AG08396 (cell line): ENCODE measurements at regions not wholly inside any gene's neighbourhood (a gene's known extent, or its start where the extent isn't known, plus 50 kb on each side); places are given as distances from the start of the nearest gene placed in this dataset.
A peak's percentile ranks its signal among the peaks of the same experiment; 100 is the strongest.
"Not testable (repeated sequence)": the region's sequence is repeated elsewhere in the genome, so short reads cannot be mapped to it uniquely, and the experiment has no call there.

ENCODE experiments used
- DNase-seq: peaks from one replicate; pipeline ENCODE4 v3.0.0; 2012; ENCODE audit warnings: low spot score, mixed read lengths

GRCh38 chr3:72535772-72536171, 312.5 kb downstream of the SHQ1 start:
- DNase-seq, result no peak

GRCh38 chr3:72533591-72534473, 314.4 kb downstream of the SHQ1 start:
- DNase-seq, result no peak

GRCh38 chr3:72530426-72530825, 317.8 kb downstream of the SHQ1 start:
- no peak for DNase-seq

GRCh38 chr3:72529081-72529480, 319.2 kb downstream of the SHQ1 start:
- DNase-seq, result no peak

- DNase-seq, result no peak
These were observed 324.7 kb downstream of the SHQ1 start for GRCh38 chr3:72523429-72524151.

GRCh38 chr3:72520690-72521308, 327.4 kb downstream of the SHQ1 start:
- DNase-seq, result no peak

GRCh38 chr3:72519946-72520604, 328.2 kb downstream of the SHQ1 start:
- no peak for DNase-seq

GRCh38 chr3:72517921-72518424, 330.3 kb downstream of the SHQ1 start:
- DNase-seq, result no peak

- no peak for DNase-seq
These were observed 330.9 kb downstream of the SHQ1 start for GRCh38 chr3:72517336-72517735.

- no peak for DNase-seq
These were observed 331.9 kb downstream of the SHQ1 start for GRCh38 chr3:72516361-72516760.

- DNase-seq, result no peak
These were observed 332.3 kb downstream of the SHQ1 start for GRCh38 chr3:72515941-72516340.

GRCh38 chr3:72515281-72515680, 333.0 kb downstream of the SHQ1 start:
- no peak for DNase-seq

- no peak for DNase-seq
These were observed 338.0 kb downstream of the SHQ1 start for GRCh38 chr3:72510247-72510646.

- no peak for DNase-seq
These were observed 342.5 kb downstream of the SHQ1 start for GRCh38 chr3:72505539-72506405.

GRCh38 chr3:72497501-72497900, 350.7 kb downstream of the SHQ1 start:
- not testable (repeated sequence) for DNase-seq

GRCh38 chr3:72496051-72496670, 352.1 kb downstream of the SHQ1 start:
- no peak for DNase-seq

GRCh38 chr3:72494626-72495025, 353.6 kb downstream of the SHQ1 start:
- DNase-seq, result peak; percentile 19

GRCh38 chr3:72494130-72494529, 354.1 kb downstream of the SHQ1 start:
- no peak for DNase-seq

GRCh38 chr3:72492240-72492639, 356.0 kb downstream of the SHQ1 start:
- DNase-seq, result peak; percentile 90

GRCh38 chr3:72490688-72491435, 357.4 kb downstream of the SHQ1 start:
- no peak for DNase-seq
